K562 (cell line): ENCODE measurements at regions not wholly inside any gene's neighbourhood (a gene's known extent, or its start where the extent isn't known, plus 50 kb on each side); places are given as distances from the start of the nearest gene placed in this dataset.

Experiments
- ATAC-seq: fragments of 200-7000 bp; cut with Tn5 transposase; 3 replicates; pipeline ENCODE4 v1.9.1; 2020; ENCODE audit warnings: moderate library complexity
- BruUV-seq: library from RNA; stranded (reverse); fragments of 400-500 nt; replicated peaks from 2 replicates; lab custom pipeline; 2021; lab: Mats Ljungman, UMichigan
- CTCF ChIA-PET: fragments of 300-600 bp; formaldehyde crosslinking; extraction: SDS; loops from one replicate; lab custom pipeline; 2021; ENCODE audit warnings: low intra/inter-chr PET ratio; lab: Yijun Ruan, JAX
- POLR2A ChIA-PET: fragments of 300-600, 350-650 bp; sonication (Branson Sonifier 250); formaldehyde crosslinking; extraction: SDS; loops from one replicate; lab custom pipeline; 2021; ENCODE audit warnings: antibody characterized with exemption, inconsistent platforms; lab: Yijun Ruan, JAX
- DNase-seq, 4 experiments: peaks; one replicate each; pipeline versions ENCODE4 v3.0.0 to v3.0.0-alpha.2; 2011 to 2018; ENCODE audit warnings: low spot score in 3 of 4, mixed read lengths in 3 of 4; ENCODE audit errors: extremely low read depth in 1 of 4
- FAIRE-seq: peaks from 2 replicates; lab custom pipeline; 2011; peaks lifted over from hg19 to GRCh38; lab: Jason Lieb, UNC
- H2AFZ ChIP-seq: 2 replicates; pipeline ENCODE4 v1.6.0; 2011; ENCODE audit warnings: low read depth, low read length, control low read depth, inconsistent platforms
- H3K27ac ChIP-seq: fragments of 200-600 bp; 3 replicates; pipeline ENCODE4 v1.8.0; 2011; ENCODE audit warnings: low read depth, mild to moderate bottlenecking, control low read depth, inconsistent platforms, low read length, moderate library complexity, mixed read lengths; ENCODE audit errors: extremely low read depth
- H3K27me3 ChIP-seq, 2 experiments: fragments of 300-600 bp in 1 of 2; 2 replicates in 1 of 2; 3 replicates in 1 of 2; pipeline versions ENCODE4 v1.6.0 to v1.8.0; 2011; ENCODE audit warnings: inconsistent platforms in 2 of 2, low read length in 2 of 2, mild to moderate bottlenecking in 1 of 2, mixed read lengths in 1 of 2, moderate library complexity in 1 of 2; ENCODE audit not compliant: control insufficient read depth in 2 of 2, insufficient read depth in 2 of 2
- H3K36me3 ChIP-seq: fragments of 300-600 bp; 3 replicates; pipeline ENCODE4 v1.8.0; 2011; ENCODE audit warnings: mild to moderate bottlenecking, low read length, inconsistent platforms; ENCODE audit not compliant: control insufficient read depth, insufficient read depth
- H3K4me1 ChIP-seq, 2 experiments: fragments of 200-600 bp in 1 of 2; replicated peaks in 1 of 2; 2 replicates in 1 of 2; 3 replicates in 1 of 2; pipeline versions ENCODE4 v1.5.1 to v1.8.0; 2011; ENCODE audit warnings: inconsistent platforms in 2 of 2, low read length in 2 of 2, mild to moderate bottlenecking in 1 of 2, mixed read lengths in 1 of 2, moderate library complexity in 1 of 2; ENCODE audit not compliant: control insufficient read depth in 2 of 2, insufficient read depth in 2 of 2
- H3K4me2 ChIP-seq: 2 replicates; pipeline ENCODE4 v1.6.1; 2011; ENCODE audit warnings: low read length, control low read depth, inconsistent platforms, mixed read lengths; ENCODE audit not compliant: insufficient read depth
- H3K4me3 ChIP-seq: fragments of 200-600 bp; sonication (generic), shearing (Covaris generic); 2 replicates; pipeline ENCODE4 v1.5.1; 2016; ENCODE audit warnings: control low read depth, inconsistent platforms
- H3K79me2 ChIP-seq: fragments of 200-600 bp; 3 replicates; pipeline ENCODE4 v1.8.0; 2011; ENCODE audit warnings: low read length, inconsistent platforms; ENCODE audit not compliant: control insufficient read depth, insufficient read depth
- H3K9ac ChIP-seq, 2 experiments: 2 replicates each; pipeline versions ENCODE4 v1.6.0 to v1.6.1; 2011; ENCODE audit warnings: low read depth in 2 of 2, low read length in 2 of 2, control low read depth in 1 of 2, inconsistent platforms in 1 of 2, mild to moderate bottlenecking in 1 of 2, mixed read lengths in 1 of 2; ENCODE audit not compliant: insufficient read depth in 1 of 2
- H3K9me1 ChIP-seq: one replicate; pipeline ENCODE4 v1.6.0; 2011; ENCODE audit warnings: inconsistent platforms, mild to moderate bottlenecking, low read length, moderate library complexity; ENCODE audit not compliant: control insufficient read depth, insufficient read depth
- H3K9me3 ChIP-seq: replicated peaks from 2 replicates; pipeline ENCODE4 v1.5.1; 2011; ENCODE audit warnings: low read depth, low read length, inconsistent platforms; ENCODE audit not compliant: control insufficient read depth, insufficient read depth
- H4K20me1 ChIP-seq: replicated peaks from 2 replicates; pipeline ENCODE4 v1.6.1; 2011; ENCODE audit warnings: low read length, inconsistent platforms, mixed read lengths; ENCODE audit not compliant: control insufficient read depth, insufficient read depth
- CBX5 ChIP-seq: IDR thresholded peaks from 2 replicates; pipeline ENCODE4 v1.6.1; 2014; ENCODE audit warnings: low read depth, borderline replicate concordance
- CCAR2 ChIP-seq: fragments of 200-400 bp; formaldehyde crosslinking; IDR thresholded peaks from 2 replicates; pipeline ENCODE4 v1.6.1; 2017; ENCODE audit warnings: mild to moderate bottlenecking, low read depth, low read length
- HMGN3 ChIP-seq: IDR thresholded peaks from 2 replicates; pipeline ENCODE4 v1.6.1; 2011; ENCODE audit warnings: borderline replicate concordance, low read depth, mild to moderate bottlenecking, mixed read lengths, low read length; ENCODE audit not compliant: insufficient read length; ENCODE audit errors: extremely low read depth
- NCOA4 ChIP-seq: fragments of 450-650 bp; IDR thresholded peaks from 2 replicates; pipeline ENCODE4 v1.6.1; 2018; ENCODE audit warnings: mild to moderate bottlenecking; ENCODE audit not compliant: partially characterized antibody
- NR3C1 ChIP-seq: sonication (generic); formaldehyde crosslinking; IDR thresholded peaks from 2 replicates; pipeline ENCODE4 v1.8.1; 2022; ENCODE audit warnings: missing genetic modification reagents
- POLR2AphosphoS2 ChIP-seq: IDR thresholded peaks from 2 replicates; pipeline ENCODE4 v1.6.1; 2012; ENCODE audit warnings: low read length, improper control_type of control experiment
- POLR3A ChIP-seq: IDR thresholded peaks from 2 replicates; pipeline ENCODE4 v1.6.1; 2011; ENCODE audit warnings: borderline replicate concordance, mild to moderate bottlenecking, moderate library complexity; ENCODE audit not compliant: insufficient read length, insufficient read depth; ENCODE audit errors: extremely low read depth
- SMAD2 ChIP-seq: fragments of 150-350 bp; IDR thresholded peaks from 2 replicates; pipeline ENCODE4 v1.6.1; 2014; ENCODE audit warnings: low read depth, mild to moderate bottlenecking, low read length
- SRSF9 ChIP-seq: fragments of 200-400 bp; formaldehyde crosslinking; IDR thresholded peaks from 2 replicates; pipeline ENCODE4 v1.6.1; 2017; ENCODE audit warnings: low read depth, low read length, borderline replicate concordance
- TBL1XR1 ChIP-seq, 2 experiments: IDR thresholded peaks; 2 replicates each; pipeline ENCODE4 v1.6.1; 2012; ENCODE audit warnings: improper control_type of control experiment in 2 of 2, low read length in 2 of 2, mild to moderate bottlenecking in 1 of 2
- TEAD1 ChIP-seq, 2 experiments: fragments of 450-650 bp in 1 of 2; sonication (generic) in 1 of 2; formaldehyde crosslinking; IDR thresholded peaks; 2 replicates each; pipeline versions ENCODE4 v1.4.0 to v1.8.0; 2020 to 2022; ENCODE audit warnings: mild to moderate bottlenecking in 2 of 2, missing genetic modification reagents in 1 of 2
- TOE1 ChIP-seq, 2 experiments: fragments of 450-650 bp in 1 of 2; sonication (generic) in 1 of 2; formaldehyde crosslinking in 1 of 2; IDR thresholded peaks; 2 replicates each; pipeline versions ENCODE4 v1.7.1 to v1.8.0; 2016 to 2022; ENCODE audit warnings: borderline replicate concordance in 2 of 2, mild to moderate bottlenecking in 2 of 2, antibody characterized with exemption in 1 of 2, inconsistent platforms in 1 of 2, low read depth in 1 of 2, missing genetic modification reagents in 1 of 2, moderate library complexity in 1 of 2
- ZC3H8 ChIP-seq: fragments of 450-650 bp; IDR thresholded peaks from 2 replicates; pipeline ENCODE4 v1.6.1; 2017
- ZNF134 ChIP-seq: fragments of 250-450 bp; sonication (Bioruptor Pico); conservative IDR thresholded peaks from 2 replicates; pipeline ENCODE4 v1.4.0; 2020
- ZNF253 ChIP-seq: fragments of 250-450 bp; sonication (Bioruptor Pico); conservative IDR thresholded peaks from 2 replicates; pipeline ENCODE4 v1.6.1; 2021; ENCODE audit warnings: mild to moderate bottlenecking
- WGBS: fragments of 100-300 bp; shearing (Covaris generic); methylation state at CpG from one replicate; pipeline ENCODE4 v1.1.6; 2016; ENCODE audit warnings: low coverage, mixed read lengths; ENCODE audit not compliant: insufficient coverage; ENCODE audit errors: missing lambda C conversion rate; 5-methylcytosine and 5-hydroxymethylcytosine counted together
- in situ Hi-C: fragments of 300-500 bp; cut with MboI; formaldehyde crosslinking; loops from 4 replicates; pipeline ENCODE4 v1.15.0; 2018; ENCODE audit warnings: inconsistent platforms, mixed read lengths
- intact Hi-C: fragments of 100-400 bp; cut with micrococcal nuclease; formaldehyde crosslinking; loops from 2 replicates; pipeline ENCODE4 v1.14.2; 2022
- TF ChIP-seq, protein P1 (sequence below), 2 experiments: IDR thresholded peaks in 1 of 2; conservative IDR thresholded peaks in 1 of 2; 2 replicates each; pipeline ENCODE4 v1.6.1; 2016; ENCODE audit warnings: low read depth in 2 of 2, mild to moderate bottlenecking in 1 of 2, missing compliant biosample characterization in 1 of 2, missing genetic modification characterization in 1 of 2, moderate library complexity in 1 of 2

DNA sequence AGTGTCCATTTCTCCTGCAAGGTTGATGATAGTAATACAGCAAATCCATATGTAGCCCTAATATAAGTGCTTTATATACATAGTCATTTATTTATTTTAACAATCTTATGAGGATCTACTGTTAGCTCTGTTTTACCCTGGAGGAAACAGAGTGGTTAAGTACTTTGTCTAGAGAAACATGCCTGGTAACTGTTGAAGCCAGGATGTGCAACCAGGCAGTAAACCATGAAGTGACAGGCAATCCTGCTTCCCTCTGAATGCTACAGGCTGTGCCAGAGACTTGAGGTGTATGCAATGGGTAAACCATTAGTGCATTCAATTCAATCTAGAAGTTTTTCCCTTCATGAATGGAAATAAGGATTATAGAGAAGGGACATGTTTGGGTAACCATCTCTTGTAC is 911.0 kb downstream of the PCDH17 start (continued):
- TF ChIP-seq ZNF134, result no peak

DNA sequence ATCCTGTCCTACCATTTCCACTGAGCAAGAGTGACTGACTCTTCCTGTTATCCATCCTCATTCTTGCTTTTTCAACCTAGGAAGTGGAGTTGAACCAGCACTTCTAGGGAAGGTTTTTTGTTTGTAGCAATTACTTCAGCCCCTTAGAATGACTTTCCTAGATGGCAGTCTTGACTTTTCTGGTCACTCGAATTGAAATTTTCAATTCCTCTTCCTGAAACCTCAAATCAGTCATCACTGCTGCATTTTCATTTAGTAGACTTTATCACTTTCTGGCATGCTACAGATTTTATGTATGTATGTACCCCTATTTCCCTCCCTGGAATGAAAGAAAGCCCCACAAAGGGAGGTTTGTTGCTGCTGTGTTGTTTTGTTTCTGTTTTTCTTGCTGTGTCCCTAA is 915.9 kb downstream of the PCDH17 start:
- intact Hi-C loops (no loop called here), in situ Hi-C loops (no loop called here)
- no peak overlapping the region for H3K4me3 ChIP-seq
- H3K27me3 ChIP-seq, result no peaks in the 10 kb centered on the region
- DNase-seq, result no peak
- no peak for ATAC-seq
- H4K20me1 ChIP-seq, result no peaks in the 10 kb centered on the region
- H3K9me3 ChIP-seq, result no peaks in the 10 kb centered on the region
- no peak overlapping the region for H3K27ac ChIP-seq
- H3K9me1 ChIP-seq, result no peaks in the 10 kb centered on the region
- no peak for FAIRE-seq
- no peaks in the 10 kb centered on the region for H3K36me3 ChIP-seq
- CTCF ChIA-PET, result no interaction called here
- H3K4me2 ChIP-seq, result no peak overlapping the region
- no peak for TF ChIP-seq SMAD2
- no peak for TF ChIP-seq POLR2AphosphoS2
- TF ChIP-seq HMGN3, result no peak
- no peak for TF ChIP-seq TOE1 (IDR thresholded peaks at IDR 0.05; ENCODE audit: borderline replicate concordance)
- no peak for TF ChIP-seq TOE1 (CRISPR knock-in tag; IDR thresholded peaks at IDR 0.05; ENCODE audit: borderline replicate concordance, low read depth)
- no peak for TF ChIP-seq NCOA4
- no peak for TF ChIP-seq CCAR2
- TF ChIP-seq ZC3H8, result no peak
- TF ChIP-seq TBL1XR1 (IDR thresholded peaks at IDR 0.05; ENCODE audit: low read length in 2 of 2), result no peak
- TF ChIP-seq POLR3A, result no peak
- TF ChIP-seq ZNF253 (CRISPR knock-in tag), result no peak
- no peak for TF ChIP-seq TEAD1 (CRISPR knock-in tag; IDR thresholded peaks at IDR 0.05)
- TF ChIP-seq NR3C1, result no peak
- TF ChIP-seq, protein P1, sequence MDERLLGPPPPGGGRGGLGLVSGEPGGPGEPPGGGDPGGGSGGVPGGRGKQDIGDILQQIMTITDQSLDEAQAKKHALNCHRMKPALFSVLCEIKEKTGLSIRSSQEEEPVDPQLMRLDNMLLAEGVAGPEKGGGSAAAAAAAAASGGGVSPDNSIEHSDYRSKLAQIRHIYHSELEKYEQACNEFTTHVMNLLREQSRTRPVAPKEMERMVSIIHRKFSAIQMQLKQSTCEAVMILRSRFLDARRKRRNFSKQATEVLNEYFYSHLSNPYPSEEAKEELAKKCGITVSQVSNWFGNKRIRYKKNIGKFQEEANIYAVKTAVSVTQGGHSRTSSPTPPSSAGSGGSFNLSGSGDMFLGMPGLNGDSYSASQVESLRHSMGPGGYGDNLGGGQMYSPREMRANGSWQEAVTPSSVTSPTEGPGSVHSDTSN (CRISPR knock-in tag; IDR thresholded peaks at IDR 0.05; ENCODE audit: low read depth), result no peak
- TF ChIP-seq, protein P1 (tag; conservative IDR thresholded peaks at IDR 0.05; ENCODE audit: low read depth), result no peak
- TF ChIP-seq CBX5, result no peak
- no peak for TF ChIP-seq SRSF9
- POLR2A ChIA-PET, result no interaction called here
- BruUV-seq, result no TSS peak
- WGBS, result 0% methylated on average over 1 of the region's 1 CpG
- no peaks in the 10 kb centered on the region for H3K79me2 ChIP-seq
- H2AFZ ChIP-seq, result no peak overlapping the region
- H3K4me1 ChIP-seq, result no peaks in the 10 kb centered on the region
- no peak overlapping the region for H3K9ac ChIP-seq
